Stimulated activated naive CD8-positive, alpha-beta T cell treated with anti-CD3 and anti-CD28 coated beads, Interleukin-15, Interleukin-2, amounts not matched to agents 100 U/mL and 50 U/mL, for 24 hours (primary cell): ENCODE measurements at regions not wholly inside any gene's neighbourhood (a gene's known extent, or its start where the extent isn't known, plus 50 kb on each side); places are given as distances from the start of the nearest gene placed in this dataset.

Source experiments
- ATAC-seq: fragments of 150-1000 bp; cut with Tn5 transposase; one replicate; pipeline ENCODE4 v1.10.0; 2021
- DNase-seq: peaks from one replicate; pipeline ENCODE4 v3.0.0; 2021

DNA sequence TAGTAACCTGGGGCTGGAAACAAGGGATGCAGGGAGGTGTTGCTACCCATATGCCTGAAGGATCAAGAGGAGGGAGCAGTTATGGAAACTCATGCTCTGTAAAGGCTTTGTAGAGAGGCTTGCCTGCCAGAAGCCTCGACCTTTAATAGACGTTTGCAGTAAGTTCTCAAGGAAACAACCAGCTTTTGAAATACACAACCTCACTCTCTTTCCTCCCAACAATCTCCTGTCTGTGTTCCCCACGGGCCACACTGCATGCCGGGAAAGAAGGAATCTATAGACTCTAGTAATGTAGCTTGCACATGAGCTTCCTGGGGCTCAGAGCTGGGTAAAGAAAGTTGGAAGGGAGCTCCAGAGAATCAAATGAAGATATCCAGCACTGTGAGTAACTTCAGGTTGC is 101.6 kb upstream of the PACRGL start:
- DNase-seq (no peak), ATAC-seq (no peak)

- ATAC-seq: no peak
- no peak for DNase-seq
Observed at GRCh38 chr4:20603671-20604313, 96.5 kb upstream of the PACRGL start.

DNA sequence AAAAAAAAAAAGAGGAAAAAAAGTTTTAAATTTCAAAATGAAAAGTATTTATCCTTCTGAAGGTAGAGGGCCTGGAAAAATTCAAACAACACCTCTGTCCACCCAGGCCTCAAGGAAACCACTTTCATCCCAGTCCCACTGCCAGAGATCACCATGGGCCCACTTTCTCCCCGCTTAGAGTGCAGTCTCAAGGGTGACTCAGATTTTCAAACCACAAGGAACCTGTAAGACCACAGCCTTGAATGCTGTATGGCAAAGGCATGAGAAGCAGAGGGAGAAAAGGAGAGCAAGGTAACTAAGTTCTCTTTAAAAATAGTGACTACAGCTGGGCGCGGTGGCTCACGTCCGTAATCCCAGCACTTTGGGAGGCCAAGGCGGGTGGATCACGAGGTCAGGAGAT is 87.9 kb upstream of the PACRGL start:
- ATAC-seq (no peak), DNase-seq (no peak)

DNA sequence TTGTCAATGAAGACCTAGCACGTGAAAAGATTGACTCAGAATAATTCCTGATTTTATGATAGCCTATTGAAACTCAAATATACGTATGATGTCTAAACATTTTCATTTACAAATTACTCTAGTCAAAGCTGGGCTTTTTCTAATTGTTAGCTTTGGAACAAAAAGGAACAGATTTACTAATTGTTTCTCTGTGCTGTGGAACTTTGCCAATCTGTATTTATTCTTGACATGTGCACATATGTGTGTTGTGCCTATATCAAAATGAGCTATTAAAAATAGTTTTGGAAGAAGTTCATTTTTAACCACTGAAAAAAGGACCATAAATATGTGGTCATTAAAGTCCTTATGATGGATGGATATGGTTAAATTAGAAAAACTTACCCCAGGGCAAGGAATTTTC is 85.4 kb upstream of the PACRGL start:
- no peak for ATAC-seq
- no peak for DNase-seq

DNA sequence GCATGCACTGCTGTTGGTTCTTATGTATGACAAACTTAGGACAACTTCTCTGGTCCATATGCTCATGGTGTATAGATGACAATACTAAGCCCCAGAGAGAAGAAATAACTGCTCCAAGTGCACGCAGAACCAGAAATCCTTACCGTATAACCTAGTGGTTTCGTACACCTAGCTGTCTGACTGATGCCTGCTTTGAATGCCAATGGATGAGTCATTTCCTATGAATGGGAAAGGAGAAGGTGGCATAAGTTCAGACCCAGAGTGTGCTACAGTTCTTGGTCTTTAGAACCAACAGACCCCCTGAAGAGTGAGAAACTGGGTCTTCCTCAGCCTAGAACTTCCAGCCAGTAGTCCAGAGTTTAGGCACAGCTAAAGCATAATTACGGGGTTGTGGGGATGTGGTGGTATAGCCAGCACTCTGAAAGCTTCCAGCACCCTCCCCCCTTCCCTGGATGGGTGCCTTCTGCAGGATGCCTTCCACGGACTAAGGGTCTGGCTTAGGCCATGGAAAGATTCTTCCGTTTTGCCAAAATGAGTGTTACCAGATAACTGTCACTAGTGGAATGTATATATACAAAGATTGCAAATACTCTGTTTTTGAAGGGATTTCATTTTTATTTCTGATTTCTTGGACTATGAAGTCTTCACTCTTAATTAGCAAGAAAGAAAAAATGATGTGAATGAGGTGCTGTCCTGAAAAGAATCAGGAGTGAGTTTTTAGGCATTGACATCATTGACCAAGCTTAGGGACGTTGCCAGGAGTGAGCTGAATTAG is 84.6 kb upstream of the PACRGL start:
- ATAC-seq (no peak), DNase-seq (no peak)

DNA sequence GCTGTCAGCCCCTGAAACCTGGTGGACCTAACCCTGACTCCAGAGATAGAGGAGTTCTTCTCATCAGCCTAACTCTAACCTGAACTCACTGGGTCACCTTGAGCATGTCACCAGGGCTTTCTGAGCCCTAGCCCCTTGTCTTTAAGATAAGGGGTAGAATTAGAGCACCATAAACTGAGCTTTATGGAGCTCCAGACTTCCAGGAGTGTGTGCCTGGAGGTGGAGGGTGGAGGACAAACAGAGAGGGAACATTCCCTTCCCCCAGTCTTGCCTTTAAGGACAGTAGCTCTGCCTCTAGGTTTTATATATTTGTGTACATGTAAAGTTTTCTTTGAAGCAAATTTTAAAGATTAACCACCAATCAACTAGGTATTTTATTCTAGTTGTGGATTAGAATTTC is 83.9 kb upstream of the PACRGL start:
- ATAC-seq (no peak), DNase-seq (no peak)

DNA sequence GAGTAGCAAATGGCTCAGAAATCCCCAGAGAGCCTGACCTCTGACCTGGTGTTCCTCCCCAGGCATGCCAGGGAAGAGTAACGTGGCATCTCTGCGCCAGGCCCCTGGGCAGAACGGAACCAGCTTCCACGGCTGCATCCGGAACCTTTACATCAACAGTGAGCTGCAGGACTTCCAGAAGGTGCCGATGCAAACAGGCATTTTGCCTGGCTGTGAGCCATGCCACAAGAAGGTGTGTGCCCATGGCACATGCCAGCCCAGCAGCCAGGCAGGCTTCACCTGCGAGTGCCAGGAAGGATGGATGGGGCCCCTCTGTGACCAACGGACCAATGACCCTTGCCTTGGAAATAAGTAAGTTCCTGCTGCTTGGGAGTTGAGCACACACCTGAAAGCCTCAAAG is 83.4 kb upstream of the PACRGL start:
- no peak for ATAC-seq
- no peak for DNase-seq

- ATAC-seq: no peak
- DNase-seq: no peak
Observed at GRCh38 chr4:20617678-20618396, 82.4 kb upstream of the PACRGL start.

GRCh38 chr4:20618731-20619130 is 81.5 kb upstream of the PACRGL start:
- no peak for ATAC-seq
- no peak for DNase-seq

- ATAC-seq: no peak
- DNase-seq: no peak
Observed at GRCh38 chr4:20621476-20621875, 78.8 kb upstream of the PACRGL start.

DNA sequence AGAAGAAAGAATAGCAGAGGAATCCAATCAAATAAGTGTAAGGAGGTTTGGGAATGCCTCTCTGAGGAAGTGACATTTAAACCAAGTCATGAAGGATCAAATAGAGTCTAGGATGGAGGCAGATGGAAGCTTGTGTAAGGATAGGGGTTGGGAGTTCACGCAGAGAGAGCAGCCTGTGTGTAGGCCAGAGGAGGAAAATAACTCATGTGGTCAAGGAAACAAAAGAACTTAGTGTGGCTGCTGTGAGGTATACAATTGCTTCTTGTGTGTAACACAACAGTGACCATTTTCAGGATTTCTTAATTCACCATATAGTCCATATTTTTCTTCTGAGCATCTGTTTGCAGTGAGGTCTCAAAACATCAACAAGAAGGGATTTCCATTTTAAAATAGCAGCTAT is 77.6 kb upstream of the PACRGL start:
- ATAC-seq (no peak), DNase-seq (no peak)

- ATAC-seq (no peak), DNase-seq (no peak)
Observed at GRCh38 chr4:20623939-20624338, 76.3 kb upstream of the PACRGL start.

GRCh38 chr4:20624793-20625374 is 75.4 kb upstream of the PACRGL start:
- no peak for DNase-seq
- no peak for ATAC-seq

GRCh38 chr4:20625426-20625825 is 74.8 kb upstream of the PACRGL start:
- no peak for DNase-seq
- no peak for ATAC-seq

DNA sequence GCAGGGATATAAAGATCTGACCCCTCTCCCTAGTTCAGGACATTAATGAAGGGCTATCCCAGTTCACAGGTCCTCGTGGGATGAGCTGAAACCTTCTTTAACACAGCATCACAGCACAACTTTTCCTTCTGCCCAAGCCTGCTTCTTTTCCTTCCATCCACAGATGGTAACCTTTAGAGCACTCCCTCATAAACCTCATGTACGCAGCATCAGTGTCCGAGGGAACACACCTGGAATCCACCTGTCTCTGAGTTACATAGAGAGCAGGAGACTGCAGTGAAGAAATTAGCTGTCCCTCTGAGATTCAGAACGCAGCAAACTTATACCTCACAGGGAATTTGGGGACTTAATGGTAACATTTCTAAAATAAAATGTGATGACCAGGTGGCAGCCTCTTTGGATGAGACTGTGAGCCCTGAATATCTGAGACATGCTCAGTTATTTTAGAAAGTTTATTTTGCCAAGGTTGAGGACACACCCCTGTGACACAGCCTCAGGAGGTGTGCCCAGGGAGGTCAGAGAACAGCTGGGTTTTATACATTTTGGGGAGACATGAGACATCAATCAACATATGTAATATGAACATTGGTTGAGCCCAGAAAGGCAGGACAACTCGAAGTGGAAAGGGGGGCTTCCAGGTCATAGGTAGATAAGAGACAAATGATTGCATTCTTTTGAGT is 73.8 kb upstream of the PACRGL start:
- DNase-seq: no peak
- ATAC-seq: no peak

DNA sequence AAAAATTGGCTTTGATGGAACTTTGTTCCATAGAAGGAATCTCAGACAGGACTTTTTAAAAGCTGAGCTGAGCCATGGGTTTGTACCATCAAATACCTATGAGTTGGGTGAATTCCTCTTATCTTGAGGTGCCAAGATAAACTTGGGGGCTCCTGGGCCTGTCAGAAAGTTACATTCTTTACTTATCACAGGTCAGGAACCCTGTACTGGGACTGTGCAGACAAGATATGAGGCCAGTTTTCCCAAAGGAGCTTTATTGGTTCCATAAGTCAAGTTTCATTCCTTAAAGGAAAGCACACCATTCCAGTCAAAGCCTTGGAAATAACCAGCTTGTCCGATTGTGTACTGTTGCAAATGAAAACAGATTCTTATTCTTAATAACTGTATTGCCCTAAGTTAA is 72.4 kb upstream of the PACRGL start:
- ATAC-seq (no peak), DNase-seq (no peak)

DNA sequence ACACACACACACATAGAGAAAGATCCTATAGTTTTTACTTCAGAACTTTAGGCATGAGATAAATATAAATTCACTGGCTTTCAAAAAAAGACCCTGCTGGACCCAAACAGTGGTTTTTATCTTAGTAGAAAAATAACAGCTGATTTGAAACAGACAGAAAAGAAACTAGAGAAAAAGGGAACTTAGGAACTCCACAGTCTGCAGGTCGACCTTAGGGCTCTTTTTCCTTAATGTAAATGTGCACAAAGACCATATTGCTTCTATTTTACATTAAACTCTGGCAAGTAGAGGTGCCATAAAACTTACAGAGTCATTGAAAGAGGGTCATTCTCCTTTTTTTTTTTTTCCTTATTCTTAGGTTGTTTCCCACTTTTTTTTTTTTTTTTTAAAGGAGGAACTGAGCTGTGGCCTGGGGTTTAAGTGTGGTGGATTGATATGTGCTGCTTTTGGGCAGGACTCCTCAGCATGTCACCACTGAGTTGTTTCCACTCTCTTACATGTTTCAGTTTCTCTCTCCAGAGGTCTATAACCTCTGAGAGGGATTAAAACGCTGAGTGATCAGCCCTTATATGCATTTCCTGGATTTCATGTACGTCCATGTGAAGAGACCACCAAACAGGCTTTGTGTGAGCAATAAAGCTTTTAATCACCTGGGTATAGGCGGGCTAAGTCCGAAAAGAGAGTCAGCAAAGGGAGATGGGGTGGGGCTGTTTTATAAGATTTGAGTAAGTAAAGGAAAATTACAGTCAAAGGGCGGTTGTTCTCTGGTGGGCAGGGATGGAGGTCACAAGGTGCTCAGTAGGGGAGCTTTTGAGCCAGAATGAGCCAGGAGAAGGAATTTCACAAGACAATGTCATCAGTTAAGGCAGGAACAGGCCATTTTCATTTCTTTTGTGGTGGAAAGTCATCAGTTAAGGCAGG is 70.8 kb upstream of the PACRGL start:
- ATAC-seq (no peak), DNase-seq (no peak)

- ATAC-seq: no peak
- no peak for DNase-seq
Observed at GRCh38 chr4:20638825-20639224, 61.4 kb upstream of the PACRGL start.

GRCh38 chr4:20639346-20639745 is 60.9 kb upstream of the PACRGL start:
- DNase-seq (no peak), ATAC-seq (no peak)

DNA sequence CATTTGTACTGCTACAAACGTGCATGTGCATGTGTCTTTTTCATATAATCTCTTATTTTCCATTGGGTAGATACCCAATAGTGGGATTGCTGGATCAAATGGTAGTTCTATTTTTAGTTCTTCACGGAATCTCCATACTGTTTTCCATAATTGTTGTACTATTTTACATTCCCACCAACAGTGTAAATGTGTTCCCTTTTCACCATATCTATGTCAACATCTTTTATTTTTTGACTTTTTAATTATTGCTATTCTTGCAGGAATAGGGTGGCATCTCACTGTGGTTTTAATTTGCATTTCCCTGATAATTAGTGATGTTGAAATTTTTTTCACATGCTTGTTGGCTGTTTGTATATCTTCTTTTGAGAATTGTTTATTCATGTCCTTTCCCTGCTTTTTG is 59.3 kb upstream of the PACRGL start:
- DNase-seq (no peak), ATAC-seq (no peak)

GRCh38 chr4:20641976-20642375 is 58.3 kb upstream of the PACRGL start:
- DNase-seq (no peak), ATAC-seq (no peak)
